ENCODE measurements at regions not wholly inside any gene's neighbourhood (a gene's known extent, or its start where the extent isn't known, plus 50 kb on each side); places are given as distances from the start of the nearest gene placed in this dataset.

DNA sequence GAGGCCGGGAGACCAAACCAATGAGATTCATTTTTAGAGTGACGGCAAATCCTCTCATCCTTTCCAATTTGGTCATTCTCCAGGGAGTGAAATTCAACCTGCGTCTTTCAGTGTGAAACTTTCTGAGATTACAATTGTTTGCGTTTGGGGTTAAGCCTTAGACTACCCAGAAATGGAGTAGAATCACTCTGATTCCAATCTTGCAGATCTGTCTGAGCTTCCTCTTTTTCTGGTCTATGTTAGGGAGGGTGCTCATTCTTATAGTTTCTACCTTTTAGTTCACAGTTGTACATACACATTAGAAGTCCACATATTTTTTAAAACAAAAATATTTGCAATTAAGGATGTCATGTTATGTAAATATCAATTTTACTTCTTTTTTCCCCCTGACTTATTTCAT is 183.0 kb upstream of the PHACTR1 start:
- Mint-ChIP-seq H3K9me3 (ENCODE audit: insufficient read depth) (no peaks in the 10 kb centered on the region), H3K4me1 (no peaks in the 10 kb centered on the region), H3K27ac (no peak overlapping the region), H3K27me3 (peaks cover 23% of the 10 kb centered on the region), H3K4me3 (no peak overlapping the region)
- H2AFZ ChIP-seq (ENCODE audit: insufficient read depth, low read depth, low read length, poor library complexity, severe bottlenecking) = no peak overlapping the region
- intact Hi-C loops (cut with micrococcal nuclease) = no loop called here
- H3K4me1 ChIP-seq (ENCODE audit: control insufficient read depth in 2 of 2, insufficient read depth in 2 of 2, low read length in 2 of 2) = no peaks in the 10 kb centered on the region
- no peak overlapping the region for H3K9ac ChIP-seq (ENCODE audit: low read length)
- ATAC-seq (ENCODE audit: low read depth) (no peak), DNase-seq (no peak)
- peaks cover 0 to 3% (median 1%) of the 10 kb centered on the region in 4 experiments for H3K27me3 ChIP-seq (replicated peaks in 1 of 4; ENCODE audit: control extremely low read depth in 1 of 4, control insufficient read depth in 3 of 4, insufficient read depth in 4 of 4, low read length in 3 of 4)
- CTCF ChIA-PET = interaction anchor here (0.5 kb wide), 1 partner anchor 866 kb away, joined by 4 read pairs; no protein-coding TSS in a partner anchor
- H3K4me2 ChIP-seq (replicated peaks; ENCODE audit: low read depth, low read length, poor library complexity, severe bottlenecking) = no peak overlapping the region
- TF ChIP-seq, protein P1, sequence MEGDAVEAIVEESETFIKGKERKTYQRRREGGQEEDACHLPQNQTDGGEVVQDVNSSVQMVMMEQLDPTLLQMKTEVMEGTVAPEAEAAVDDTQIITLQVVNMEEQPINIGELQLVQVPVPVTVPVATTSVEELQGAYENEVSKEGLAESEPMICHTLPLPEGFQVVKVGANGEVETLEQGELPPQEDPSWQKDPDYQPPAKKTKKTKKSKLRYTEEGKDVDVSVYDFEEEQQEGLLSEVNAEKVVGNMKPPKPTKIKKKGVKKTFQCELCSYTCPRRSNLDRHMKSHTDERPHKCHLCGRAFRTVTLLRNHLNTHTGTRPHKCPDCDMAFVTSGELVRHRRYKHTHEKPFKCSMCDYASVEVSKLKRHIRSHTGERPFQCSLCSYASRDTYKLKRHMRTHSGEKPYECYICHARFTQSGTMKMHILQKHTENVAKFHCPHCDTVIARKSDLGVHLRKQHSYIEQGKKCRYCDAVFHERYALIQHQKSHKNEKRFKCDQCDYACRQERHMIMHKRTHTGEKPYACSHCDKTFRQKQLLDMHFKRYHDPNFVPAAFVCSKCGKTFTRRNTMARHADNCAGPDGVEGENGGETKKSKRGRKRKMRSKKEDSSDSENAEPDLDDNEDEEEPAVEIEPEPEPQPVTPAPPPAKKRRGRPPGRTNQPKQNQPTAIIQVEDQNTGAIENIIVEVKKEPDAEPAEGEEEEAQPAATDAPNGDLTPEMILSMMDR (IDR thresholded peaks at IDR 0.05) = no peak
- no peak for TF ChIP-seq EZH2 (IDR thresholded peaks at IDR 0.05; ENCODE audit: borderline replicate concordance, insufficient read depth, low read depth, low read length, poor library complexity, severe bottlenecking)
- H3K36me3 ChIP-seq (replicated peaks in 1 of 2; ENCODE audit: control extremely low read depth in 1 of 2, control insufficient read depth in 1 of 2, extremely low read depth in 1 of 2, insufficient read depth in 2 of 2, low read length in 1 of 2) = no peaks in the 10 kb centered on the region
- POLR2A ChIA-PET = no interaction called here
- no peak overlapping the region for H3K27ac ChIP-seq (ENCODE audit: low read length in 2 of 2)
- no peaks in the 10 kb centered on the region for H3K9me3 ChIP-seq (ENCODE audit: control extremely low read depth in 1 of 3, control insufficient read depth in 2 of 3, insufficient read depth in 1 of 3, low read length in 2 of 3)
- WGBS (ENCODE audit: insufficient coverage) = 84% methylated on average over 2 of the region's 4 CpGs
- H3K79me2 ChIP-seq (ENCODE audit: control insufficient read depth, insufficient read depth, low read length) = no peaks in the 10 kb centered on the region
- no peaks in the 10 kb centered on the region for H4K20me1 ChIP-seq (ENCODE audit: control insufficient read depth, insufficient read depth, low read length, poor library complexity, severe bottlenecking)
- no peak overlapping the region for H3K4me3 ChIP-seq (ENCODE audit: control extremely low read depth in 1 of 5, extremely low read depth in 1 of 5, insufficient read depth in 1 of 5, low read depth in 2 of 5, low read length in 4 of 5)

DNA sequence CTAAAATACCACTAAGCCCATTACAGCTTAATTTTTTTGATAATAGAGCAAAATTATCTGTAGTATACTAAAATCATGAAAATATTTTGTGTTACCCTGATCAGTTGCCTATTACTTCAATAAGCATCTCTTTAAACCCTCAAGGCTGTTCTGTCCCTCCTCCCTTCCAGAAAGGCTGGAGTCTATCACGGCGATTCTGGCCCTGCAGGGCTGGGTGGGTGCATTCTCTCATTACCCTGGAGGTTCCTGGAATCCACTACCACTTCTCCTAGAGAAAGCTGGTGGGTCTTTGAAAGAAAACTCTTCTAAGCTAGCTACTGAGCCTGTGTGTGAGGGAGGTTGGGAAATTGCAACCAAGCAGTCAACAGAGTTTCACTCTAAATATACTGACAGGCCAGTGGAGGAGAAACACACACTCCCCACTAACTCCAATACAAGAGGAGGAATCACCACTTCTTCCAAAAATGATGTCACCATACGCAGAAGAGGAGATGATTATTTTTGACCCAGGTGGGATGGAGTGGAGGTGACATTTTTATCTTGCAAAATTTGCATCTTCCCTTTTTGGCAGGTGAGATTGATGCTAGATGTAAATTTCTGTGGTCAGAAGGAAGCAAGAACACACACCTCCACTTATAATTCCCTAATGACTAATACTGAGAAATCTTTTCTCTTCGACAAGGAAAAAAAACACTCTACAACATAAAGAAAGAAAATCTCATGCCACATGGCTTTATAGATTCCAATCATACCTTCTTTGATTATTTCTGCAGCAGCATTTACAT is 182.3 kb upstream of the PHACTR1 start:
- intact Hi-C loops (cut with micrococcal nuclease) = no loop called here
- no peak overlapping the region for H3K4me3 Mint-ChIP-seq
- WGBS (ENCODE audit: insufficient coverage) = 80% methylated on average over 1 of the region's 4 CpGs
- DNase-seq = no peak
- H3K4me1 Mint-ChIP-seq = no peaks in the 10 kb centered on the region
- Histone ChIP-seq H3K4me1 (ENCODE audit: control insufficient read depth in 2 of 2, insufficient read depth in 2 of 2, low read length in 2 of 2) (no peaks in the 10 kb centered on the region), H3K9ac (ENCODE audit: low read length) (no peak overlapping the region), H3K4me2 (replicated peaks; ENCODE audit: low read depth, low read length, poor library complexity, severe bottlenecking) (no peak overlapping the region), H3K9me3 (ENCODE audit: control extremely low read depth in 1 of 3, control insufficient read depth in 2 of 3, insufficient read depth in 1 of 3, low read length in 2 of 3) (no peaks in the 10 kb centered on the region), H2AFZ (ENCODE audit: insufficient read depth, low read depth, low read length, poor library complexity, severe bottlenecking) (no peak overlapping the region), H4K20me1 (ENCODE audit: control insufficient read depth, insufficient read depth, low read length, poor library complexity, severe bottlenecking) (no peaks in the 10 kb centered on the region), H3K36me3 (replicated peaks in 1 of 2; ENCODE audit: control extremely low read depth in 1 of 2, control insufficient read depth in 1 of 2, extremely low read depth in 1 of 2, insufficient read depth in 2 of 2, low read length in 1 of 2) (no peaks in the 10 kb centered on the region), H3K27ac (ENCODE audit: low read length in 2 of 2) (no peak overlapping the region), H3K4me3 (ENCODE audit: control extremely low read depth in 1 of 5, extremely low read depth in 1 of 5, insufficient read depth in 1 of 5, low read depth in 2 of 5, low read length in 4 of 5) (no peak overlapping the region), H3K27me3 (replicated peaks in 1 of 4; ENCODE audit: control extremely low read depth in 1 of 4, control insufficient read depth in 3 of 4, insufficient read depth in 4 of 4, low read length in 3 of 4) (peaks cover 0 to 6% (median 2%) of the 10 kb centered on the region in 4 experiments), H3K79me2 (ENCODE audit: control insufficient read depth, insufficient read depth, low read length) (no peaks in the 10 kb centered on the region)
- no peaks in the 10 kb centered on the region for H3K9me3 Mint-ChIP-seq (ENCODE audit: insufficient read depth)
- ATAC-seq (ENCODE audit: low read depth) = no peak
- H3K27me3 Mint-ChIP-seq = peaks cover 18% of the 10 kb centered on the region
- POLR2A ChIA-PET = no interaction called here
- H3K27ac Mint-ChIP-seq = no peak overlapping the region
- CTCF ChIA-PET = no interaction called here
- TF ChIP-seq EZH2 (IDR thresholded peaks at IDR 0.05; ENCODE audit: borderline replicate concordance, insufficient read depth, low read depth, low read length, poor library complexity, severe bottlenecking) = no peak
- TF ChIP-seq, protein P1 (IDR thresholded peaks at IDR 0.05) = no peak
